ENCODE measurements at regions not wholly inside any gene's neighbourhood (a gene's known extent, or its start where the extent isn't known, plus 50 kb on each side); places are given as distances from the start of the nearest gene placed in this dataset.

DNA sequence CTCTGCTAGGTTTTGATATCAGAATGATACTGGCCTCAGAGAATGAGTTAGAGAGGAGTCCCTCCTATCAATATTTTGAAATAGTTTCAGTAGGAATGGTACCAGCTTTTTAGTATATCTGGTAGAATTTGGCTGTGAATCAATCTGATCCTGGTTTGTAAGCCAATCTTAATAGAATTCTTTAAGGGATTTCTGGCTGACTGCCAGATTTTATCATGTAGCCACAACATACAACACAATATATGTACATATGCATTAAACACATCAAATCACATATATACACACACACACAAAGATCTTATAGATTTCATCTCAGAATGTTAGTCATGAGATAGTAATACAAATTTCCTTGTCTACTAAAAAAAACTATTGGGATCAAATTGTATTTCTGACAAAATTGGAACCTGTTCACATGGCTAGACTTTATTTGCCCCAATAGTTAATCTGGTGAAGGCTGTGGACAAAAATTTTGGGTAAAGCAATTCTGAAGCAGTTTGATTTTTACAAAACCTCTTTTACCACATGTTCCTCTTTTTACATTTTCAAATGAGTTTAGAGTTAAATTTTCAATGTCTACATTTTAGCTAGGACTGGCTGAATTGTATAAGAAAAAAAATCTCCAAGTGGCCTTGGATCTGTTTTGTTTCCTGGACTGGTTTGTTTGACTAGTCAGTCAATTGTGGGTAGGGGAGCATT lies 151.7 kb downstream of the FASLG start:
- DNase-seq: no peak

DNA sequence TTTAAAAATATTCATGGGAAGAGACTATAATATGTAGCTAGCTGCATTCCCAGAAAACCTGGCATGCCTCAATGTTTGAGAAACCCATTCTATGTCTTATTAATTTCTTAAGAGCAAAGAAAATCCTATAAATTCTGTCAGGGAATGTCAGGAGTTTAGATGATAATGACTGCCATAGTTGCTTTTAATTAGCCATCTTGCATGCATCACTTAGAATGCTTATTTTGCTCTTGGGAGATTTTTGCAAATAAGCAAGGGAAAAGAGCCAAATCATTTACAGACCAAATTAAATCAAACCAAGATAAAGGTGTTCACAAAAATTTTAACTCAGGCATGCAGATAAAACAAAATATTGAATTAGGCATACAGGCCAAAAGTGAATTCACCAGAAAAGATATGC lies 152.8 kb downstream of the FASLG start:
- no peak for DNase-seq

DNA sequence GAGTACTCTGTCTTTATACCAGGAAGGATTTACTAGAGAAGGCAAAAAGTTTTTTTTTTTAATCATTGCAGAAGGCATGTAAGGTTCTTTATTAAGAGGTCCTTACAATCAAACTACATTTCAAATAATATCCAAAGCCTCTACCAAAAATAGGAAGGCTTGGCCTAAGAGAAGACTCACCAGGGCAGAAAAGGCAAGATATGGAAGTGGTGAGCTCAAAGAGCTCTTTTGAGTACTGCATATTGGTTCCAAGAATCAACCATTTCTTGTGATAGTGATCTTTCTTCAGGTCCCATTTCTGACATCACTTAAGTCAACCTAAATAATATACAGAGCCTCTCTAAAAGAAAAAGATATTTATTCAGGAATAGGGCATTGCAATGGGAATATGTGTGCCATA lies 153.2 kb downstream of the FASLG start:
- DNase-seq: no peak

- DNase-seq: no peak
Measured at GRCh38 chr1:172813330-172813729, 154.4 kb downstream of the FASLG start.

DNA sequence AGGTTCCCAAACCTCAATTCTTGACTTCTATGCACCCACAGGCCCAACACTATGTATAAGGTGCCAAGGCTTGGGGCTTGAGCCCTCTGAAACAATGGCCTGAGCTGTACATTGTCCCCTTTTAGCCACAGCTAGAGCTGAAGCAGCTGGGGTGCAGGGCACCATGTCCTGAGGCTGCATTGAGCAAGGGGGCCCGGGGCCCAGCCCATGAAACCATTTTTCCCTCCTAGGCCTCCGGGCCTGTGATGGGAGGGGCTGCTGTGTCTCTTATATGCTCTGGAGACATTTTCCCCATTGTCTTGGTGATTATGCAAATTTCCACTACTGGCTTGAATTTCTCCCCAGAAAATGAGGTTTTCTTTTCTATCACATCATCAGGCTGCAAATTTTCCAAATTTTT lies 155.5 kb downstream of the FASLG start:
- no peak for DNase-seq

GRCh38 chr1:172815740-172816139 lies 156.8 kb downstream of the FASLG start:
- DNase-seq: no peak

DNA sequence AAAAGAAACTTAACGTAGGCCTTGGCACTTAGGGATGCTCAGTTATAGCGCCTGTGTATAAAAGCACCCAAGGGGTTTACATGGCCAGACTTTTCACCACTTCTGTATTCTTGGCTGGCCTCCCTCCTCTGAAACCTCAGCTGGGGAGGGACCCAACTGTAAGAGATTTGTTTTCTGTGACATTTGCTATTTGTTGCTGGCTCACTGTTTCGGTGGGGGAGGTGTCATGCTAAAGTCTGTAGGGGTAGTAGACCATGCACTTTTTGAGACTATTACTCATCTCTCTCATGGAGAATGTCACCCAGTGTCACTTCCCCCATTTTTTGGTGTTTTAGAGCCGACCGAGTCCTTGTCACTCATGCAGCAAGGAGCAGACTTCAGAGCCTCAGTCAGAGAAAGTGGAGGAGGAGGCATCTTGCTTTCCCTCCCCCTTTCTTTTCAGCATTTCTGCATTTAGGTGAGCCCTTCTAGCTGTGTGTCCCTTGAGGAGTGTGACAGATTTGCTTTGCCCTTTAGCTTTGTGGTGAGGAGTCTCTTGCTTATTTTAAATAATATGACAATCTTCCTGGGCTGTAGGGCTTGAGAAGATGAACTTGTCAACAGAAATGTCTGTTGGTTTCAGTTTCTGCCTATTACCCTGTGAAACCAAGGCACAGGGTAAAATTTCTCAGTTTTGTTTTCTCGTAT lies 160.1 kb downstream of the FASLG start:
- no peak for DNase-seq

DNA sequence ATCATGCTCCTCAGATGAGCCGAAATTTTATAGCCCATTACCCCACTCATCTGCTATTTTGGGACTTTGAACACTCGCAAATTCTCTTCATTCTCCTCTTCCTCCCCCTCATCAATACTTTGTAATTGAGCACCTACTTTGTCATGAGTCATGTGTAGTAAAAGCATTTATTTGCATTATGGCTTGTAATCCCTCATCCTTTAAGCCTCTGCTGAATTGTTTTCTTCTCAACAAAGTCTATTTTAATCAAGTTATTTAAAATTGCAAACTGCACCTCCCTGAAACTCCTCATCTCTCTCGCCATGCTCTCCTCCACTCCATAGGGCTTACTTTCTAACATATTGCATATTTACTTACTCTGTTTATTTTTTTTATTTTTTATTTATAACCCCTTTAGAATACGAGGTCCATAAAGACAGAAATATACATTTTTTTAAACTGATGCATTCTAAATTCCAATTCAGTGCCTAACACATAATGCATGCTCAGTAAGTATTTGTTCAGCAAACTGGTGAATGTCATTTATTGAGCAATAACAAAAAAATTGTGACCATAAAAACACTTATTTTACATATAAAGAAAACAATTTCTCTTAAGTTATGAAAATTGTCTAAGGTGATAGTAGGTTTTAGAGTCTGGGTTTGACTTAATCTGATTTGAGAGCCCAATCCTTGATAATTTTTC lies 161.7 kb downstream of the FASLG start:
- DNase-seq: no peak

GRCh38 chr1:172821609-172822274 lies 162.8 kb downstream of the FASLG start:
- peak in 1 of 3 experiments; percentile 34 for DNase-seq

DNA sequence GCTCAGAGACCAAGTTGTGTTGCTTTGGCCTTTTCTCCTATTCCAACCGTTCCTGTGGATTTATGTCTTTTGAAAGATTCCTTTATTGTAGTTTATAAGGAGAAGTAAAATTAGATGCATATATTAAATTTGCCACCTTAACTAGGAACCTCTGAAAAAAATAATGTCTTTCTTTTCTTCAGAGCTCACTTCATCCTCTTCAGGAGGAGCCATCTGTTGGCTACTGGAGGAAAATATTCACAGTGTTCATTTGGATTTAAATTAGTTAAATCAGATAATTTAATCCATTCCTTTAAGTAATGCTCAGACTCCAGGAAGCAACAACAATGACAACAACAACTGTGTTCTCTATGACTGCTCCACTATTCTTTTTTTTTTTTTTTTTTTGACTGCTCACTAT lies 164.0 kb downstream of the FASLG start:
- no peak for DNase-seq

DNA sequence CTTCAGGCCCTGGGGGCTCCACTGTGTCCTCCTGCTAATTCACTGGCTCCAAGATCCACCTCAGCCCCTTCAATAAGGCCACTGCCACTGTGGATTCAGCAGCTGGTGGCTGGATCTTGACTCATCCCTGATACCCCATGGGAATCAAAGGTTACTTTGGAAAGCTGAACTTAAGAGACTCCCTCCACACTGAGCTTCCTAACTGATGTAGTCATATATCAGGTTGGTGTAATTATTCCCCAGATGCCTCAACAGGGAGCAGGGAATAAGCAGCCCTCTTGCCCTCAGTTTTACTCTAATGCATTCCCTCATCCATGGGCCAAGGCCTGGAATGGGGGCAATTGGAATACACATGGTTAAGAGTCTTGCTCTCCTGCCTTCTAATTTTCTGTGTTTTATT lies 164.6 kb downstream of the FASLG start:
- DNase-seq: no peak

GRCh38 chr1:172824209-172824608 lies 165.3 kb downstream of the FASLG start:
- DNase-seq: no peak

DNA sequence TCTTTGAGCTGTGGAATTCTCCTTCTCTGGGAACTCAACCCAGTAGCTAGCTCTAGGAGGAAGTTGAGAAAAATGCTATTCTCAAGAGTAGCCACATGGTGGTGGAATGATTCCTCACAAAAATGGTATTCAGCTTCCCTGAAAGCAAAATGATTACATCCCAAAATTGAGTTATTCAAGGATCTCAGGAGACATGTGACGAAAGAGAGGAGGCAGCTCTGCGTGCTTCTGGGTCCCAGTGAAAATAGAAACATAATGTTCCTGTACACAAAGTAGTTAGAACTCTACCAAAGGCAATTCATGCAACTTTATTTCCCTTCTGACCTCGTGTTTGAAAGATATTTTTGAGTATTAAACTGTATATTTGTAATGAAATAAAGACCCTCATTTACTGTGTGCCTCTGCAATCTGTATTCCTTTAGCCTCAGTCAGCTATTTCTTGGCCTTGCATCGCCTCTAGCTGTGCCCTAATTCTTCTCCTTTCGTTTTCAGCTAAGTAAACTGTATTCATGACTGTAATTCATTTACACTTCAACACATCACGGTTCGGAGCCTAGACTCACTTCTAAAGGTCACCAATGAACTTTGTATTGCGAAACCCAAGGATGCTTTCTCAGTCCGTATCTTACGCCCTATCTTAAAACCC lies 167.3 kb downstream of the FASLG start:
- peak in 1 of 3 experiments; percentile 50 for DNase-seq

DNA sequence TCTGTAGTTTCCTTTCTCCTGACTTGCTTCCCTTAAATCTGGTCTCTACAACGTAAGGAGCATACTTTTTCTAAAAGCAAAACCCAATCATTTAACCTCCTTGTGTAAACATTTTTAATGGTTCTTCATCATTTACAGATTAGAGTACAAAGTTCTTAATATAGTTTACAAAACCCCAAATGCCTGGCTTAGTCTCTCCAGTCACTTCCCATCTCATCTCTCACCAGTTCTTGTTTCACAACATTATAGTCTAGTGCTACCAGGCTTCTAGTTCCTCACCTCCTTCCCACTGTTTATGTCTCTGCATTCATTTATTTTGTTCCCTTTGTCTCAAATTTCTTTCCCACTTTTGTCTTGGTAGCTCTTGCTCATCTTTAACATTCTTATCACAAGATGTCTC lies 168.4 kb downstream of the FASLG start:
- no peak for DNase-seq

GRCh38 chr1:172827841-172828240 lies 168.9 kb downstream of the FASLG start:
- DNase-seq: no peak

DNA sequence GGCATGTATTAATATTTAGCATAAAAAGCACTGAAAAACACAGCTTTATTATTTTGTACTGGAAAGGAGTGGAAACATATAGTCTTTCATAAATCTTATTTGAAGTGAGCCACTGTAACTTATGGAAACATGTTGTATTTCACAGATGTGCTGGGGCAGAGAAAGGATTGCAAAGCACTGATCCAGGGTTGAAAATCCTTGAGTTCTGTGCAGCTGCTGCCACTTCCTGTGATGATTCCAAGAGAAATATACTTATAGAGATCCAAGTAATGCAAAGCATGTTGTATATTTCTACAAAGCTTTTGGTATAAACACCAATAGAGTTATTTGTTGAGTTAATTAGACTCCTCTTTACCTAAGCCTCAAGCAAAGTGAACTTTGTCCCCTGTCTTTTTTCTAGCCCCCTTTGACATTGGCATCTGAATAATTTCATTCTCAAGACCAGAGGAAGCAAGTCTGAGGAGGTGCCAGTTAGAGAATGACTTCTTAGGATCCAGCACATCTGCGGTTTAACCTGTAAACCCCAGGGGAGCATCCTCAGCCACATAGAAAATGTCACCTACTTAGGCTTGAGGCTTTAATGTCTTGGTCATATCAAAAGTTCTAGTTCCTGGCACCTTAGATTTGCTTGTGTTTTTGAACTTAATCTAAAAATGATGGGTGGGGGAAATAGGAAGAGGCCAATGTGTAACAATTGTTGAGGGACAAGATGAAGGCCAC lies 173.3 kb downstream of the FASLG start:
- no peak for DNase-seq

DNA sequence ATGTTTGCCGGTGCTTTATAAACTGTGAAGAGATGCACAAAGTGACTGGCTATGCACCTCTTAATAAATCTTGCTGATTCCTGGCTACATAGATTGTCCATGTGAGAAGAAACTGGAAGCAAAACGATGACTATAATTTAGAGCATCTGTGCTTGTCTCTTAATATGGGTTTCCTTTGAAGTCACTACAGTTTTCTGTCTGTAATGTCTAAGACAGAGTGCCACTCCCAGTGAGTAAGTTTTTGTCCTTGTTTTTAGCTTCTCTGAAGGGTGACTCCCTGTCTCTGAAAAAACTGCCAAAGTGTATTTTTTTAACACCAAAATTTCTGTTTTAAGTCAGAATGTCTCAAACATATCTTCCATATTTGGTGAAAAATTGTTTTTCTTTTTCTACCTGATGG lies 175.1 kb downstream of the FASLG start:
- DNase-seq: no peak

DNA sequence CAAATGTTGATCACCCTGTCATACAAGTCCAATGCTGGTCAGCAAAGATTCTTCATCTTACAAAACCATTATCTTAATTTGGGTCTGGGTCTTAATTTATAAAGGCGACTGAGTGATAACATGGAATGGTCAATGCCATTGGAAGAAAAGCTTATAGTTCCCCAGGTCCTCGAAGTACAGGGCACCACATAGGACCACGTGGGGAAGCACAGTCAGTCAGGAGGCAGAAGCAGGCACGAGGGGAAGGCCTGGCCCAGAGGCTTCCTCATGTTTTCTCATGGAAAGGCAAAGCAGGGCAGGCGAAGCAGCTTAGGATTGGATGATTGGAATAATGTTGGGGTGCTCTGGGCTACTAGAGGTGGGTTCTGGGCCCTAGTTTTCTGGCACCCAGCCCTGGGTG lies 175.7 kb downstream of the FASLG start:
- DNase-seq: no peak

DNA sequence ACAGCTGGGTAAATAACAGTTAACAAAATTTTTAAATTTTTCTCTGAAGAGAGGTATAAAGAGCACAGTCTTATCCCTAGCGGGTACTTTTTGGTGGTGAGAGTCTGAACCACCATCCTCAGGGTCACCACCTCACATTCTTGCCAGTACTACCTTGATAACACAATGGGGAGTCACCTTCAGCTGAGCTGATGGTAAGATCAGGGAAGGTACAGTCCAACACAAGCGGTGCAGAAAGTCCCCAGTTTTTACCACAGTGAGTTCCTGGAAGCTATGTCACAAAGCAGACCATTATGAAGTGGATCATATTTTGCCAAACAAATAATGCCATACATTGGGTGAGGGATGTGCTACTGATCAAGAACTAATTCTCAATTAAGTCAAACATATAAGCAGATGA lies 176.9 kb downstream of the FASLG start:
- no peak for DNase-seq

- DNase-seq: no peak
Measured at GRCh38 chr1:172837816-172838679, 179.1 kb downstream of the FASLG start.

DNA sequence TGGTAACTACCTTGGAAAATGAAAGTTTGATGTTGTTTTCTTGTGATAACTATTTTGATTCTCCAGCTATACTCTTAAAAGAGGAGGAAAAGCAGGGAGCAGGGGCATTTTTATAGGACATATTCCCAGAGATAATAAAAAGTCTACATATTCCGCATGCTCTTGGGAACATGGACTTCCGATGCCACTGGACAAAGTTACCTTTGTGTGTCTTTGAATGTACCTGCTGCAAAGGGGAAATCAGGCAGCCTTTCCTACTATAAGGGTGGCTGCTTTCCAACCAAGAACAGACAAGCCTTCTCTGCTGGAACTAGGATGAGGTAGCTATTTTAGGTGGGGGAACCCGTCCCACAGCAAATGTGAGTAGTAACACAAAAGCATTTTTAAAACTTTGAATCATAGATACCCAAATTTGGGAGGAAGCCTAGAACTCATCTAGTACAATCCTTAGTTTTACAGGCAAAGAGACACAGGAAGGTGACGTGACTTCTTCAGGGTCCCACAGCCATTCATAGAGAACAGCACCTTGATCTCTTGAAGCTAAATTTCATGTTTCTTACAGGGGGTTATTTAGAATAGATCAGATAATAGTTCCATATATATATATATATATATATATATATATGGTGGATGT lies 179.9 kb downstream of the FASLG start:
- DNase-seq: no peak
